Left hindlimb (tissue), 1 donor: ENCODE measurements at regions not wholly inside any gene's neighbourhood (a gene's known extent, or its start where the extent isn't known, plus 50 kb on each side); places are given as distances from the start of the nearest gene placed in this dataset.

Experiments
- DNase-seq: peaks from one replicate; pipeline ENCODE4 v3.0.0-alpha.2; 2018

- DNase-seq: no peak
Observed at GRCh38 chr7:21367537-21367936, 60.3 kb upstream of the SP4 start.

GRCh38 chr7:21368317-21368716 is 59.6 kb upstream of the SP4 start:
- no peak for DNase-seq

GRCh38 chr7:21370283-21370982 is 57.5 kb upstream of the SP4 start:
- DNase-seq: no peak

GRCh38 chr7:21371360-21371759 is 56.5 kb upstream of the SP4 start:
- no peak for DNase-seq

GRCh38 chr7:21373031-21373430 is 54.9 kb upstream of the SP4 start:
- DNase-seq: no peak

GRCh38 chr7:21374134-21374533 is 53.7 kb upstream of the SP4 start:
- DNase-seq: no peak

GRCh38 chr7:21377545-21377944 is 50.3 kb upstream of the SP4 start:
- DNase-seq: no peak
